SKM-1 (cell line): ENCODE measurements at regions not wholly inside any gene's neighbourhood (a gene's known extent, or its start where the extent isn't known, plus 50 kb on each side); places are given as distances from the start of the nearest gene placed in this dataset.
"Not testable (repeated sequence)": the region's sequence is repeated elsewhere in the genome, so short reads cannot be mapped to it uniquely, and the experiment has no call there.

ENCODE experiments used
- DNase-seq: peaks from one replicate; lab custom pipeline; 2025; ENCODE audit not compliant: unreplicated experiment; lab: John Stamatoyannopoulos, UW

DNA sequence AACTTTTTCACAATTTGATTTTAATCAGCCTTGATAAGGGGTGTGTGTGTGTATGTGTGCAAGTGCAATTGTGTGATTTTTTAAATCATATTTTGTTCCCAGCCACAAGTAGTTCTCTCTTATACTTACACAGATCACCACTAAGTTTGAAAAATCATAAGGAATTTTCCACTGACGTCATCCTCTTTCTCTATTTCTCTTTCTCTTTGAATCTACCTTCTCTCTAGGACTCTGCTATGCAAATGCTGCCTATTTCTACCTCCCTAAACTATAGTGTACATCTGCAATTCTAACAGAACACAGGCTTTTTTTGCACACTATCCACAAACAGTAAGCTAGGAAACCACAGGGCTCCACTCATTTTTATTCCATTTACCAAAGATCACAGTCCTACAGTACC is 254.6 kb upstream of the CYLC2 start:
- DNase-seq = no peak

DNA sequence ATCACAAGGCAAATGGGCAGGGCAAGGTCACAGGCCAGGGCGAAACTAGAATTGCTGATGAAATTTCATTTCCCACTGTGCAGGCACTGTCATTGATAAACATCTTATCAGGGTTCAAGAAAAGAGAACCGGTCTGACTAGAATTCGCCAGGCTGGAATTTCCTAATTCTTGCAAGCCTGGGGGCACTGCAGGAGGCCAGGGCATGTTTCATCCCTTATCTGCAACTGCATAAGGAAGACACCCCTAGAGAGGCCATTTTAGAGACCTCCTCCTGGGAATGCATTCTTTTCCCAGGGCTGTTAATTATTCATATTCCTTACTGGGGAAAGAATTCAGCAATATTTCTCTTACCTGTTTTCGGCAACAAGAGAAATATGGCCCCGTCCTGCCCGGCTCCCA is 266.2 kb upstream of the CYLC2 start:
- no peak for DNase-seq

GRCh38 chr9:102714184-102714583 is 280.9 kb upstream of the CYLC2 start:
- no peak for DNase-seq

GRCh38 chr9:102712910-102713309 is 282.2 kb upstream of the CYLC2 start:
- DNase-seq = not testable (repeated sequence)

DNA sequence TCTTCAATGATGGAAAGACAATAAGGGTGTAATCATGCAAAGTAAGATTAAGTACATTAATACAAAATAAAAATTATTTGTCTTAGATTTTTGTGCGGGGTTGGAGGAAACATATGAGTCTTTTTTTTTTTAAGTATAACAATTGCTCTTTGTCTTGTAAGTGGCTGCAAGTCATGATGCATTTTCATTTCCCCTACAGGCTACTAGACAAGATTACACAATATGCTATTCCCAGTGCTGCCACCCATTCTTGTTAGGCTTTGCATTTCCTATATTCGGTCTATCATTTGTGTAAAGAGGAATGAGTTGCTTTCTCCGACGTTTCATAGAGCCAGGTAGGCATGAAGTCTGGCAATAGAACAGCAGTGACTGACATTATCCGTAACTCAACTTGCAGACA is 294.2 kb upstream of the CYLC2 start:
- DNase-seq = no peak

DNA sequence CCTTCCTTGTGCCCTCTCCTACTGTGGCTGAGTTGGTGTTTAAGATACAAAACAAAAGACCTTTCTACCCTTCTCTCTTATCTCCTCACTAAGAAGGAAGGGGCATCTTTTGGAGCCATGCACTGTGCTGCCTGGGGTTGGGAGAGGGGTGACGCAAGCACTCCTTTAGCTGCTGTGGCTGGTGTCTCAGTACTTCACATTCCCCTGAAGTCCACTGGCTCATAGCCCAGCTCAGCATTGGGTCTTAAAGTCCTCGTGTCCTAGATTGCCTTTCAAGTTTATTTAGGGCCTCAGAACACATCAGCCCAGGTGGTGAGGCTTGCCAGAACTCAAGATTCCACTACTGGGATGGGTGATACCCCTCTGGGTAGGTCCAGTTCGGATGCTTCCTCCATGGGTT is 325.9 kb upstream of the CYLC2 start:
- no peak for DNase-seq

- no peak for DNase-seq
Observed at GRCh38 chr9:102652471-102652870, 342.7 kb upstream of the CYLC2 start.

GRCh38 chr9:102650896-102651295 is 344.2 kb upstream of the CYLC2 start:
- no peak for DNase-seq

DNA sequence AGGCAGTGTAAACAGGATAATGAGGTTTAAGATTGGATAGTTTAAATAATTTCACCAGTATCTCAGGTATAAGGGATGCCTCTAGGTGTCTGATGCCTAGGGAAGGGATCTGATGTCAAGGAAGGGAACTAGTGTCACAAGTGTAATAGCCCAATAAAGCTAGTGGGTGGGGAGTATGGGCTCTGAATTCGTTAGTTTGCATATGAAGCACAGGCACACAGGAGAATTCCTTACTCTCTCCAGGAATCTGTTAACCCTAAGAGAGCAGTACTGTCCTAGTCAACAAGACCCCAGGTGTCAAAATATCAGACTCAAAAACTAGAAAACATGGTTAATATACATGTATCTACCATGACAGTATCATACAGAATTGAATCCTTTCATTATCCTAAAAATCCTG is 352.5 kb upstream of the CYLC2 start:
- DNase-seq = no peak

DNA sequence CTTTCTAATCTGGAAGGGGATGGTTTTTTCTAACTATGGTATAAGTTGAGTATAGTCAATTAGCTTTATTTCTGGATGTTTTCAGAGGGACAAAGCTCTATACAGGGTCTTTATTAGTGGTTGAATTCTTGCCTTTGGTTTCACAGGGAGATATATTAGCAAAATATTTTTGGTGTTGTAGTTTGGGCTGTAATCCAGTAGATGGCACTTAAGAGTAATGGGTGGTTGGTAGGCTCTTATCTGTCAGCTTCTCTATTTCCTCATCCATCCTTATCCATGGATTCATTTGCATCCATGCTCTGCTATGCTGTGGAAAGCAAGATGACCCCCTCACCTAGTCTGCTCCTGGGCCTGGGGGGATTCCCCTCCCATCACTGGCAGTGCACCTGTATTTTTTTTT is 363.6 kb upstream of the CYLC2 start:
- DNase-seq = no peak

GRCh38 chr9:102609461-102609860 is 385.7 kb upstream of the CYLC2 start:
- no peak for DNase-seq

GRCh38 chr9:102603198-102604195 is 391.6 kb upstream of the CYLC2 start:
- DNase-seq = not testable (repeated sequence)

DNA sequence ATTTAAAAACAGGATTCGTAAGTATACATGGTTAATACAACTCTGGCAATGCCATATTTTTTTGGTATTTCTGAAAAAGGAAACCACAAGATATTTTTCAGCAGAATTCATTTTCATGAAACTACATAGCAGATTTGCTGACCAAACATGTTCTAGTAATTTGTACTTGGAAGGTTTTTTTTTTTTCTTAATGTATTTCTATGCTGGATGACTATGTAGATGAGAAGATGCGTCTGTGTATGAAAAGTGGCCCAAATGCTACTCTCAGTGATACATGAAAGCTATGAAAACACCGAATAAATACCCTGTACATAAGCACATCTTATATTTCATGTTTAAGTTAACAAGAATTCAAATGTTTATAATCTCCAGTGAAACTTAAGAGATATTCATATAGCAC is 400.9 kb upstream of the CYLC2 start:
- no peak for DNase-seq

- no peak for DNase-seq
Observed at GRCh38 chr9:102587281-102587680, 407.9 kb upstream of the CYLC2 start.

DNA sequence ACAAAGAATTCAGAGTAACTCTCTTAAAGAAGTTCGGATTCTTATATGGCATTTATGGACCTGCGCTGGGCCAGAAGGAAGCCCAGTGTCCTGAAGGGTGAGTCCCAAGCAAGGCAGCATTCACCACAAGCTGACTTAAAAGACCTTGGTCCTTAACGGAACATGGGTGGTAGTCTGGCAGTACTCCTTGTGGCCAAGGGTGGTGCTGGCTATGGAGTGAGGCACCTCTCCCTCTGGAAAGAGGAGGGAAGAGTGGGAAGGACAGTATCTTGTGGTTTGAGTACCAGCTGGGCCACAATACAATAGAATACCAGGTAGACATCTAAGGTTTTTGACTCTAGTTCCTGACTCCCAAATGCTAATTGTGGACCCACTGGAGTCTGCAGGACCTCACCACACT is 425.7 kb upstream of the CYLC2 start:
- no peak for DNase-seq

- DNase-seq = no peak
Observed at GRCh38 chr9:102551346-102551745, 443.8 kb upstream of the CYLC2 start.

GRCh38 chr9:102550886-102551285 is 444.2 kb upstream of the CYLC2 start:
- DNase-seq = no peak

GRCh38 chr9:102550266-102550665 is 444.9 kb upstream of the CYLC2 start:
- no peak for DNase-seq

DNA sequence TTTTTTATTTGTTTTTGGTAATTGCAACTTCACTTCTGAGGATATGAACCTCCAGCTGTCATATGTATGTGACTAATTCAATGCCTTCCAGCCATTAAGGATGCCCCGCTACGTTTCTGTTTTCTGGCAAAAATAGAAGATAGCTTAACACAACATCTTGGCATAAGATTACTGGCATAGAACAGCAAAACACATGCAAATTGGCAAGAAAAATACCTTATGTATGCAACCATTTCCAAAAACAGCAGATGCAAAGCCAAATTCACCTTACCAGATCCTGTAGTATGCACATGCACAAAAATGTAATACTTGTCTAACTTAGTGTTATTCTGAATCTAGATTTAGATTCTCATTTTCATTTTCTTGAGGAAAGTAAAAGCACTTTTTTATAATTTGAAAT is 461.1 kb upstream of the CYLC2 start:
- no peak for DNase-seq

DNA sequence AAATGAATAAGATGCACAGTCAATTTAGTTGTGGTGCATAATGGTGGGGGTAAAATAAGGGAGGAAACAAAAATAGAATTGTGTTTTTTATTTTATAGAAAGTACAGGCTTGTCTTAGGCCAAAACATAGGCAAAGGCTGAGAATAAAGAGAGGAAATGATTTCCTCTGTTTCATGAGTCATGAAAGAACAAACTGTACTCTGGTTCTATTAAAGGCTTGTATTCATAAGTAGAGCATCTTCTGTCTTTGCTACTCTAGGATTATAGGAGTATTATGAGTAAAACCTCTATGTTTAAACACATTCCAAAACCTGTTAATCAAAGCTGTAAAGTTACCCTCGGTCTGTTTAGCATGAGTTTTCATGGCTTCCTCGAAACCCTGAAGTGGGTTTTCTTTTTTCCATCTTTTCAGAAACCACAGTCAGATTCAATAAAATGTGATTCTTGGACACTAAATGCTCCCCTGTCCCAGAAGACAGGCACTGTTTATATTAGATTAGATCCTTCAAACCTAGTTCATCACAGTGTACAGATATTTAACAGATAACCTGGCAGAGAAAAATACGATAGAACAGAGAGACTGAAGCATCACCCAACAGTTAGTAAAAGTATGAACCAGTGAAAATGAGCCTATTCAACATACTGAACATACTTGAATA is 473.9 kb upstream of the CYLC2 start:
- no peak for DNase-seq

DNA sequence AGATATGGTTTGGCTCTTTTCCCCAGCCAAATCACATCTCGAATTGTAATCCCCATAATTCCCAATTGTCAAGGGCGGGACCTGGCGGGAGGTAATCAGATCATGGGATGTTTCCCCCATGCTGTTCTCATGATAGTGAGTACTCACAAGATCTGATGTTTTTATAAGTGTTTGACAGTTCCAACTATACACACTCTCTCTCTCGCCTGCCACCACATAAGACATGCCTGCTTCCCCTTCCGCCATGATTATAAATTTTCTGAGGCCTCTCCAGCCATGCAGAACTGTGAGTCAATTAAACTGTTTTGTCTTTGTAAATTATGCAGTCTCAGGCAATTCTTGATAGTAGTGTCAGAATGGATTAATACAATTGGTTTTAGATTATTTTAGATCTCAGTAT is 475.7 kb upstream of the CYLC2 start:
- DNase-seq = no peak

GRCh38 chr9:102518324-102518723 is 476.8 kb upstream of the CYLC2 start:
- no peak for DNase-seq
